ENCODE measurements at regions not wholly inside any gene's neighbourhood (a gene's known extent, or its start where the extent isn't known, plus 50 kb on each side); places are given as distances from the start of the nearest gene placed in this dataset.

DNA sequence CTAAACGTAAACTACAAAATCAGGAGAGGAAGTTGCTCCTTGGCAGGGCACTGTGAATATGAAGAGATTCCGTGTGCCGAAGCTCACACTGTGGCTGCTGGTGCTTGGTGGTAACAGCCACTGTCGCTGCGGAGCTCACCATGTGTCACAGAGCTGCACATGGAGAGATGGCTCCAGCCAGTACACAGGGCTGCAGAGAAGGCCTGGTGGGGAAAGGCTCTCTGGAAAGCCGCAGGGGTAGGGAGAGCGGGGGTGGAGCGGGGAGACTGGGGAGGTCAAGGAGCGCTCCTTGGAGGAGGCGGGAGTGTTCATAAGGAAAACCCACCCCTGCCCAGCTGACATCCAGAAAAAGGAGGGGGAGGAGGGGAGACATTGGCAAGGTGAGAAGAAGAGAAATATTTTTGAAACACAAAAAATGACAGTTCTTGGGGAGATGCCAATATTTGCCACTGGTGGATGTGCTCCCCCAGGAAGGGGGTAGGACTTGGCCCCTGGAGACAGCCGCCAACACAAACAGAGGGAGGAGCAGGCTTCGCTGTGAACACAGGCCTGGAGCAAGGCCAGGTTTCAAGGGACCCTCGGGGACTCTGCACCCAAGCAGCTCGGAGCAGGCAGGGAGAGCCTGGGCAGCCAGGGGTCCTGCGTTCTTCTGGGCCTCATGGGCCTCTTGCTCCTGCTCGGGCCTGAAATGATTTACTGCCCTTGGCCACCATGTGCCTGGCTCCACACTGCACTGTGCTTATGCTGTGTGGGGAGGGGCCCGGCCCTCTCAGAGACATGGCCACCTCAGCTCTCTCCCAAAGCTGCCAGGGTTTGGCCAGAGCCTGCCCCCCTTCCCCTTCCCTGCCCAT lies 102.6 kb upstream of the GLI2 start:
- no peak overlapping the region for H3K27ac ChIP-seq (ENCODE audit: low read depth)
- no peaks in the 10 kb centered on the region for H3K79me2 ChIP-seq (replicated peaks; ENCODE audit: insufficient read depth)
- peaks cover 7% of the 10 kb centered on the region; the same call in 2 of the 3 replicates for H3K4me1 Mint-ChIP-seq
- no peaks in the 10 kb centered on the region for H3K4me1 ChIP-seq (ENCODE audit: insufficient read depth)
- no peak overlapping the region for H3K27ac Mint-ChIP-seq
- TF ChIP-seq, protein P1, sequence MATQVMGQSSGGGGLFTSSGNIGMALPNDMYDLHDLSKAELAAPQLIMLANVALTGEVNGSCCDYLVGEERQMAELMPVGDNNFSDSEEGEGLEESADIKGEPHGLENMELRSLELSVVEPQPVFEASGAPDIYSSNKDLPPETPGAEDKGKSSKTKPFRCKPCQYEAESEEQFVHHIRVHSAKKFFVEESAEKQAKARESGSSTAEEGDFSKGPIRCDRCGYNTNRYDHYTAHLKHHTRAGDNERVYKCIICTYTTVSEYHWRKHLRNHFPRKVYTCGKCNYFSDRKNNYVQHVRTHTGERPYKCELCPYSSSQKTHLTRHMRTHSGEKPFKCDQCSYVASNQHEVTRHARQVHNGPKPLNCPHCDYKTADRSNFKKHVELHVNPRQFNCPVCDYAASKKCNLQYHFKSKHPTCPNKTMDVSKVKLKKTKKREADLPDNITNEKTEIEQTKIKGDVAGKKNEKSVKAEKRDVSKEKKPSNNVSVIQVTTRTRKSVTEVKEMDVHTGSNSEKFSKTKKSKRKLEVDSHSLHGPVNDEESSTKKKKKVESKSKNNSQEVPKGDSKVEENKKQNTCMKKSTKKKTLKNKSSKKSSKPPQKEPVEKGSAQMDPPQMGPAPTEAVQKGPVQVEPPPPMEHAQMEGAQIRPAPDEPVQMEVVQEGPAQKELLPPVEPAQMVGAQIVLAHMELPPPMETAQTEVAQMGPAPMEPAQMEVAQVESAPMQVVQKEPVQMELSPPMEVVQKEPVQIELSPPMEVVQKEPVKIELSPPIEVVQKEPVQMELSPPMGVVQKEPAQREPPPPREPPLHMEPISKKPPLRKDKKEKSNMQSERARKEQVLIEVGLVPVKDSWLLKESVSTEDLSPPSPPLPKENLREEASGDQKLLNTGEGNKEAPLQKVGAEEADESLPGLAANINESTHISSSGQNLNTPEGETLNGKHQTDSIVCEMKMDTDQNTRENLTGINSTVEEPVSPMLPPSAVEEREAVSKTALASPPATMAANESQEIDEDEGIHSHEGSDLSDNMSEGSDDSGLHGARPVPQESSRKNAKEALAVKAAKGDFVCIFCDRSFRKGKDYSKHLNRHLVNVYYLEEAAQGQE (IDR thresholded peaks at IDR 0.05; ENCODE audit: unreplicated experiment) = no peak
- TF ChIP-seq, protein P2, sequence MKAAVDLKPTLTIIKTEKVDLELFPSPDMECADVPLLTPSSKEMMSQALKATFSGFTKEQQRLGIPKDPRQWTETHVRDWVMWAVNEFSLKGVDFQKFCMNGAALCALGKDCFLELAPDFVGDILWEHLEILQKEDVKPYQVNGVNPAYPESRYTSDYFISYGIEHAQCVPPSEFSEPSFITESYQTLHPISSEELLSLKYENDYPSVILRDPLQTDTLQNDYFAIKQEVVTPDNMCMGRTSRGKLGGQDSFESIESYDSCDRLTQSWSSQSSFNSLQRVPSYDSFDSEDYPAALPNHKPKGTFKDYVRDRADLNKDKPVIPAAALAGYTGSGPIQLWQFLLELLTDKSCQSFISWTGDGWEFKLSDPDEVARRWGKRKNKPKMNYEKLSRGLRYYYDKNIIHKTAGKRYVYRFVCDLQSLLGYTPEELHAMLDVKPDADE (IDR thresholded peaks at IDR 0.05) = no peak
- no peak for TF ChIP-seq NANOG (IDR thresholded peaks at IDR 0.05; ENCODE audit: borderline replicate concordance)
- TF ChIP-seq CREB1 (CRISPR knock-in tag; IDR thresholded peaks at IDR 0.05; ENCODE audit: low read depth) = no peak
- no peak for TF ChIP-seq JUNB (IDR thresholded peaks at IDR 0.05; ENCODE audit: unreplicated experiment)
- TF ChIP-seq EZH2phosphoT487 (IDR thresholded peaks at IDR 0.05; ENCODE audit: unreplicated experiment) = no peak
- TF ChIP-seq, protein P3, sequence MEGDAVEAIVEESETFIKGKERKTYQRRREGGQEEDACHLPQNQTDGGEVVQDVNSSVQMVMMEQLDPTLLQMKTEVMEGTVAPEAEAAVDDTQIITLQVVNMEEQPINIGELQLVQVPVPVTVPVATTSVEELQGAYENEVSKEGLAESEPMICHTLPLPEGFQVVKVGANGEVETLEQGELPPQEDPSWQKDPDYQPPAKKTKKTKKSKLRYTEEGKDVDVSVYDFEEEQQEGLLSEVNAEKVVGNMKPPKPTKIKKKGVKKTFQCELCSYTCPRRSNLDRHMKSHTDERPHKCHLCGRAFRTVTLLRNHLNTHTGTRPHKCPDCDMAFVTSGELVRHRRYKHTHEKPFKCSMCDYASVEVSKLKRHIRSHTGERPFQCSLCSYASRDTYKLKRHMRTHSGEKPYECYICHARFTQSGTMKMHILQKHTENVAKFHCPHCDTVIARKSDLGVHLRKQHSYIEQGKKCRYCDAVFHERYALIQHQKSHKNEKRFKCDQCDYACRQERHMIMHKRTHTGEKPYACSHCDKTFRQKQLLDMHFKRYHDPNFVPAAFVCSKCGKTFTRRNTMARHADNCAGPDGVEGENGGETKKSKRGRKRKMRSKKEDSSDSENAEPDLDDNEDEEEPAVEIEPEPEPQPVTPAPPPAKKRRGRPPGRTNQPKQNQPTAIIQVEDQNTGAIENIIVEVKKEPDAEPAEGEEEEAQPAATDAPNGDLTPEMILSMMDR (conservative IDR thresholded peaks at IDR 0.05; ENCODE audit: low read depth in 2 of 2) = no peak
- TF ChIP-seq POLR2AphosphoS5 (IDR thresholded peaks at IDR 0.05; ENCODE audit: low read depth) = no peak
- no peak for TF ChIP-seq ZNF331 (CRISPR knock-in tag; IDR thresholded peaks at IDR 0.05; ENCODE audit: low read depth)
- TF ChIP-seq EZH2 (IDR thresholded peaks at IDR 0.05; ENCODE audit: low read depth, unreplicated experiment) = no peak
- TF ChIP-seq ZNF114 (CRISPR knock-in tag; IDR thresholded peaks at IDR 0.05) = no peak
- TF ChIP-seq, protein P4, sequence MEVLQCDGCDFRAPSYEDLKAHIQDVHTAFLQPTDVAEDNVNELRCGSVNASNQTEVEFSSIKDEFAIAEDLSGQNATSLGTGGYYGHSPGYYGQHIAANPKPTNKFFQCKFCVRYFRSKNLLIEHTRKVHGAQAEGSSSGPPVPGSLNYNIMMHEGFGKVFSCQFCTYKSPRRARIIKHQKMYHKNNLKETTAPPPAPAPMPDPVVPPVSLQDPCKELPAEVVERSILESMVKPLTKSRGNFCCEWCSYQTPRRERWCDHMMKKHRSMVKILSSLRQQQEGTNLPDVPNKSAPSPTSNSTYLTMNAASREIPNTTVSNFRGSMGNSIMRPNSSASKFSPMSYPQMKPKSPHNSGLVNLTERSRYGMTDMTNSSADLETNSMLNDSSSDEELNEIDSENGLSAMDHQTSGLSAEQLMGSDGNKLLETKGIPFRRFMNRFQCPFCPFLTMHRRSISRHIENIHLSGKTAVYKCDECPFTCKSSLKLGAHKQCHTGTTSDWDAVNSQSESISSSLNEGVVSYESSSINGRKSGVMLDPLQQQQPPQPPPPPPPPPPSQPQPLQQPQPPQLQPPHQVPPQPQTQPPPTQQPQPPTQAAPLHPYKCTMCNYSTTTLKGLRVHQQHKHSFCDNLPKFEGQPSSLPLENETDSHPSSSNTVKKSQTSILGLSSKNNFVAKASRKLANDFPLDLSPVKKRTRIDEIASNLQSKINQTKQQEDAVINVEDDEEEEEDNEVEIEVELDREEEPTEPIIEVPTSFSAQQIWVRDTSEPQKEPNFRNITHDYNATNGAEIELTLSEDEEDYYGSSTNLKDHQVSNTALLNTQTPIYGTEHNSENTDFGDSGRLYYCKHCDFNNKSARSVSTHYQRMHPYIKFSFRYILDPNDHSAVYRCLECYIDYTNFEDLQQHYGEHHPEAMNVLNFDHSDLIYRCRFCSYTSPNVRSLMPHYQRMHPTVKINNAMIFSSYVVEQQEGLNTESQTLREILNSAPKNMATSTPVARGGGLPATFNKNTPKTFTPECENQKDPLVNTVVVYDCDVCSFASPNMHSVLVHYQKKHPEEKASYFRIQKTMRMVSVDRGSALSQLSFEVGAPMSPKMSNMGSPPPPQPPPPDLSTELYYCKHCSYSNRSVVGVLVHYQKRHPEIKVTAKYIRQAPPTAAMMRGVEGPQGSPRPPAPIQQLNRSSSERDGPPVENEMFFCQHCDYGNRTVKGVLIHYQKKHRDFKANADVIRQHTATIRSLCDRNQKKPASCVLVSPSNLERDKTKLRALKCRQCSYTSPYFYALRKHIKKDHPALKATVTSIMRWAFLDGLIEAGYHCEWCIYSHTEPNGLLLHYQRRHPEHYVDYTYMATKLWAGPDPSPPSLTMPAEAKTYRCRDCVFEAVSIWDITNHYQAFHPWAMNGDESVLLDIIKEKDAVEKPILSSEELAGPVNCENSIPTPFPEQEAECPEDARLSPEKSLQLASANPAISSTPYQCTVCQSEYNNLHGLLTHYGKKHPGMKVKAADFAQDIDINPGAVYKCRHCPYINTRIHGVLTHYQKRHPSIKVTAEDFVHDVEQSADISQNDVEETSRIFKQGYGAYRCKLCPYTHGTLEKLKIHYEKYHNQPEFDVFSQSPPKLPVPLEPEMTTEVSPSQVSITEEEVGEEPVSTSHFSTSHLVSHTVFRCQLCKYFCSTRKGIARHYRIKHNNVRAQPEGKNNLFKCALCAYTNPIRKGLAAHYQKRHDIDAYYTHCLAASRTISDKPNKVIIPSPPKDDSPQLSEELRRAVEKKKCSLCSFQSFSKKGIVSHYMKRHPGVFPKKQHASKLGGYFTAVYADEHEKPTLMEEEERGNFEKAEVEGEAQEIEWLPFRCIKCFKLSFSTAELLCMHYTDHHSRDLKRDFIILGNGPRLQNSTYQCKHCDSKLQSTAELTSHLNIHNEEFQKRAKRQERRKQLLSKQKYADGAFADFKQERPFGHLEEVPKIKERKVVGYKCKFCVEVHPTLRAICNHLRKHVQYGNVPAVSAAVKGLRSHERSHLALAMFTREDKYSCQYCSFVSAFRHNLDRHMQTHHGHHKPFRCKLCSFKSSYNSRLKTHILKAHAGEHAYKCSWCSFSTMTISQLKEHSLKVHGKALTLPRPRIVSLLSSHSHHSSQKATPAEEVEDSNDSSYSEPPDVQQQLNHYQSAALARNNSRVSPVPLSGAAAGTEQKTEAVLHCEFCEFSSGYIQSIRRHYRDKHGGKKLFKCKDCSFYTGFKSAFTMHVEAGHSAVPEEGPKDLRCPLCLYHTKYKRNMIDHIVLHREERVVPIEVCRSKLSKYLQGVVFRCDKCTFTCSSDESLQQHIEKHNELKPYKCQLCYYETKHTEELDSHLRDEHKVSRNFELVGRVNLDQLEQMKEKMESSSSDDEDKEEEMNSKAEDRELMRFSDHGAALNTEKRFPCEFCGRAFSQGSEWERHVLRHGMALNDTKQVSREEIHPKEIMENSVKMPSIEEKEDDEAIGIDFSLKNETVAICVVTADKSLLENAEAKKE (CRISPR knock-in tag; IDR thresholded peaks at IDR 0.05) = no peak
- TF ChIP-seq STAT1 (IDR thresholded peaks at IDR 0.05; ENCODE audit: unreplicated experiment) = no peak
- DNase-seq (ENCODE audit: low spot score) (no peak), ATAC-seq (peak; percentile 60)
- H3K27me3 Mint-ChIP-seq (ENCODE audit: insufficient read depth, low read depth, poor library complexity) = peaks cover 1% of the 10 kb centered on the region
- H3K9me3 Mint-ChIP-seq = no peaks in the 10 kb centered on the region
- H3K4me3 Mint-ChIP-seq = no peak overlapping the region
- H3K27me3 ChIP-seq (ENCODE audit: insufficient read depth) = no peaks in the 10 kb centered on the region
- H3K36me3 ChIP-seq (ENCODE audit: insufficient read depth) = no peaks in the 10 kb centered on the region
- H3F3A ChIP-seq (replicated peaks; ENCODE audit: low read depth) = no peaks in the 10 kb centered on the region
- H2AFZ ChIP-seq = peak overlapping the region; percentile 59
- H3K4me3 ChIP-seq = no peak overlapping the region
- no peaks in the 10 kb centered on the region for H3K9me2 ChIP-seq (ENCODE audit: insufficient read depth)
- H4K20me1 ChIP-seq (replicated peaks; ENCODE audit: insufficient read depth) = no peaks in the 10 kb centered on the region
- no peak overlapping the region for H3K4me2 ChIP-seq
- no peaks in the 10 kb centered on the region for H3K36me3 Mint-ChIP-seq (ENCODE audit: low read depth)
